Activated B cell treated with CpG ODN at 0.5 μM for 24 hours (primary cell): ENCODE measurements at regions not wholly inside any gene's neighbourhood (a gene's known extent, or its start where the extent isn't known, plus 50 kb on each side); places are given as distances from the start of the nearest gene placed in this dataset.

ENCODE experiments used
- ATAC-seq: fragments of 200-7000 bp; cut with Tn5 transposase; one replicate; pipeline ENCODE4 v1.10.0; 2021; ENCODE audit warnings: low read depth, mild to moderate bottlenecking, moderate library complexity
- CTCF ChIA-PET: fragments of 350-600 bp; sonication (Branson Sonifier 250); formaldehyde crosslinking; loops from one replicate; lab custom pipeline; 2021; ENCODE audit warnings: antibody characterized with exemption; lab: Charles Lee
- POLR2A ChIA-PET: fragments of 350-600 bp; sonication (Branson Sonifier 250); formaldehyde crosslinking; loops from one replicate; lab custom pipeline; 2021; ENCODE audit warnings: antibody characterized with exemption; lab: Charles Lee
- DNase-seq: peaks from one replicate; pipeline ENCODE4 v3.0.0; 2022
- H3K27ac Mint-ChIP-seq: one replicate; pipeline ENCODE4 v1.8.0; 2020; ENCODE audit warnings: mixed read lengths
- H3K27me3 Mint-ChIP-seq: one replicate; pipeline ENCODE4 v1.8.0; 2021; ENCODE audit warnings: mixed read lengths
- H3K36me3 Mint-ChIP-seq: one replicate; pipeline ENCODE4 v1.8.0; 2021; ENCODE audit warnings: low read depth, mixed read lengths
- H3K4me1 Mint-ChIP-seq: one replicate; pipeline ENCODE4 v1.8.0; 2021; ENCODE audit warnings: mixed read lengths
- H3K4me3 Mint-ChIP-seq: one replicate; pipeline ENCODE4 v1.8.0; 2020; ENCODE audit warnings: mild to moderate bottlenecking, mixed read lengths
- H3K9me3 Mint-ChIP-seq: one replicate; pipeline ENCODE4 v1.8.0; 2020; ENCODE audit warnings: mixed read lengths
- CTCF ChIP-seq: fragments of 200-600 bp; IDR thresholded peaks from one replicate; pipeline ENCODE4 v1.8.0; 2022; ENCODE audit warnings: antibody characterized with exemption, mild to moderate bottlenecking
- intact Hi-C: fragments of 100-400 bp; cut with micrococcal nuclease; formaldehyde crosslinking; loops from one replicate; pipeline ENCODE4 v1.15.1; 2024

GRCh38 chr11:101215069-101215468, 85.5 kb upstream of the PGR start:
- H3K27ac Mint-ChIP-seq, result no peak overlapping the region
- H3K4me3 Mint-ChIP-seq, result no peak overlapping the region
- H3K36me3 Mint-ChIP-seq, result no peaks in the 10 kb centered on the region
- H3K4me1 Mint-ChIP-seq, result no peaks in the 10 kb centered on the region
- POLR2A ChIA-PET, result no interaction called here
- ATAC-seq (no peak), DNase-seq (no peak)
- TF ChIP-seq CTCF, result no peak
- CTCF ChIA-PET, result no interaction called here
- H3K9me3 Mint-ChIP-seq, result peaks cover 26% of the 10 kb centered on the region
- intact Hi-C loops, result no loop called here
- H3K27me3 Mint-ChIP-seq, result no peaks in the 10 kb centered on the region

- Mint-ChIP-seq H3K36me3 (no peaks in the 10 kb centered on the region), H3K9me3 (peaks cover 25% of the 10 kb centered on the region), H3K4me3 (no peak overlapping the region), H3K27me3 (no peaks in the 10 kb centered on the region), H3K4me1 (no peaks in the 10 kb centered on the region), H3K27ac (no peak overlapping the region)
- DNase-seq, result no peak
- ChIA-PET POLR2A (no interaction called here), CTCF (no interaction called here)
- ATAC-seq, result no peak
- intact Hi-C loops, result no loop called here
- TF ChIP-seq CTCF, result no peak
These were observed 81.9 kb upstream of the PGR start for GRCh38 chr11:101211407-101211975.

GRCh38 chr11:101202614-101203013, 73.0 kb upstream of the PGR start:
- Mint-ChIP-seq H3K9me3 (peaks cover 12% of the 10 kb centered on the region), H3K27me3 (no peaks in the 10 kb centered on the region), H3K4me1 (no peaks in the 10 kb centered on the region), H3K36me3 (no peaks in the 10 kb centered on the region), H3K4me3 (no peak overlapping the region), H3K27ac (no peak overlapping the region)
- no peak for TF ChIP-seq CTCF
- CTCF ChIA-PET, result no interaction called here
- no peak for DNase-seq
- ATAC-seq, result no peak
- intact Hi-C loops, result no loop called here
- POLR2A ChIA-PET, result no interaction called here

GRCh38 chr11:101199416-101199815, 69.8 kb upstream of the PGR start:
- H3K27ac Mint-ChIP-seq, result no peak overlapping the region
- CTCF ChIA-PET, result no interaction called here
- H3K36me3 Mint-ChIP-seq, result no peaks in the 10 kb centered on the region
- H3K9me3 Mint-ChIP-seq, result peaks cover 3% of the 10 kb centered on the region
- intact Hi-C loops, result no loop called here
- no peak for DNase-seq
- no peaks in the 10 kb centered on the region for H3K4me1 Mint-ChIP-seq
- ATAC-seq, result no peak
- H3K27me3 Mint-ChIP-seq, result no peaks in the 10 kb centered on the region
- no peak overlapping the region for H3K4me3 Mint-ChIP-seq
- TF ChIP-seq CTCF, result no peak
- POLR2A ChIA-PET, result no interaction called here

- TF ChIP-seq CTCF, result no peak
- ChIA-PET CTCF (no interaction called here), POLR2A (no interaction called here)
- H3K27me3 Mint-ChIP-seq, result no peaks in the 10 kb centered on the region
- DNase-seq (no peak), ATAC-seq (no peak)
- no peak overlapping the region for H3K4me3 Mint-ChIP-seq
- H3K27ac Mint-ChIP-seq, result no peak overlapping the region
- no peaks in the 10 kb centered on the region for H3K9me3 Mint-ChIP-seq
- intact Hi-C loops, result no loop called here
- no peaks in the 10 kb centered on the region for H3K4me1 Mint-ChIP-seq
- no peaks in the 10 kb centered on the region for H3K36me3 Mint-ChIP-seq
These were observed 65.7 kb upstream of the PGR start for GRCh38 chr11:101195294-101195693.
